ENCODE measurements at regions not wholly inside any gene's neighbourhood (a gene's known extent, or its start where the extent isn't known, plus 50 kb on each side); places are given as distances from the start of the nearest gene placed in this dataset.

GRCh38 chr18:2348003-2348402, 223.3 kb downstream of the METTL4 start:
- Histone ChIP-seq H3K4me3 (ENCODE audit: low read length) (no peak overlapping the region), H3K4me1 (ENCODE audit: insufficient read depth, low read length) (no peaks in the 10 kb centered on the region), H3K27me3 (ENCODE audit: control insufficient read depth in 1 of 2, insufficient read depth in 2 of 2, low read length in 2 of 2) (no peaks in the 10 kb centered on the region), H3K36me3 (ENCODE audit: insufficient read depth, low read length) (no peaks in the 10 kb centered on the region), H3K9me3 (ENCODE audit: control insufficient read depth in 1 of 2, insufficient read depth in 1 of 2, low read length in 2 of 2) (peaks cover 0 to 4% of the 10 kb centered on the region in 2 experiments), H3K27ac (ENCODE audit: low read depth in 1 of 2, low read length in 2 of 2) (no peak overlapping the region)
- CTCF ChIA-PET: no interaction called here
- H3K4me1 Mint-ChIP-seq (ENCODE audit: low read depth): no peaks in the 10 kb centered on the region
- H3K4me3 Mint-ChIP-seq: no peak overlapping the region
- no peaks in the 10 kb centered on the region for H3K9me3 Mint-ChIP-seq
- peaks cover 9% of the 10 kb centered on the region for H3K27me3 Mint-ChIP-seq
- TF ChIP-seq, protein P1, sequence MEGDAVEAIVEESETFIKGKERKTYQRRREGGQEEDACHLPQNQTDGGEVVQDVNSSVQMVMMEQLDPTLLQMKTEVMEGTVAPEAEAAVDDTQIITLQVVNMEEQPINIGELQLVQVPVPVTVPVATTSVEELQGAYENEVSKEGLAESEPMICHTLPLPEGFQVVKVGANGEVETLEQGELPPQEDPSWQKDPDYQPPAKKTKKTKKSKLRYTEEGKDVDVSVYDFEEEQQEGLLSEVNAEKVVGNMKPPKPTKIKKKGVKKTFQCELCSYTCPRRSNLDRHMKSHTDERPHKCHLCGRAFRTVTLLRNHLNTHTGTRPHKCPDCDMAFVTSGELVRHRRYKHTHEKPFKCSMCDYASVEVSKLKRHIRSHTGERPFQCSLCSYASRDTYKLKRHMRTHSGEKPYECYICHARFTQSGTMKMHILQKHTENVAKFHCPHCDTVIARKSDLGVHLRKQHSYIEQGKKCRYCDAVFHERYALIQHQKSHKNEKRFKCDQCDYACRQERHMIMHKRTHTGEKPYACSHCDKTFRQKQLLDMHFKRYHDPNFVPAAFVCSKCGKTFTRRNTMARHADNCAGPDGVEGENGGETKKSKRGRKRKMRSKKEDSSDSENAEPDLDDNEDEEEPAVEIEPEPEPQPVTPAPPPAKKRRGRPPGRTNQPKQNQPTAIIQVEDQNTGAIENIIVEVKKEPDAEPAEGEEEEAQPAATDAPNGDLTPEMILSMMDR (IDR thresholded peaks at IDR 0.05): no peak
- ATAC-seq (ENCODE audit: poor library complexity) (no peak), DNase-seq (no peak)
- no peak overlapping the region for H3K27ac Mint-ChIP-seq
- no peaks in the 10 kb centered on the region for H3K36me3 Mint-ChIP-seq (ENCODE audit: low read depth)
- POLR2A ChIA-PET: no interaction called here
- intact Hi-C loops (cut with DNase I, micrococcal nuclease): no loop called here

- Histone ChIP-seq H3K4me1 (ENCODE audit: insufficient read depth, low read length) (no peaks in the 10 kb centered on the region), H3K9me3 (ENCODE audit: control insufficient read depth in 1 of 2, insufficient read depth in 1 of 2, low read length in 2 of 2) (peaks cover 0 to 4% of the 10 kb centered on the region in 2 experiments), H3K27me3 (ENCODE audit: control insufficient read depth in 1 of 2, insufficient read depth in 2 of 2, low read length in 2 of 2) (no peaks in the 10 kb centered on the region), H3K4me3 (ENCODE audit: low read length) (no peak overlapping the region), H3K36me3 (ENCODE audit: insufficient read depth, low read length) (no peaks in the 10 kb centered on the region), H3K27ac (ENCODE audit: low read depth in 1 of 2, low read length in 2 of 2) (no peak overlapping the region)
- ChIA-PET CTCF (no interaction called here), POLR2A (no interaction called here)
- Mint-ChIP-seq H3K4me3 (no peak overlapping the region), H3K4me1 (ENCODE audit: low read depth) (no peaks in the 10 kb centered on the region), H3K36me3 (ENCODE audit: low read depth) (no peaks in the 10 kb centered on the region), H3K9me3 (no peaks in the 10 kb centered on the region), H3K27me3 (peaks cover 12% of the 10 kb centered on the region), H3K27ac (no peak overlapping the region)
- intact Hi-C loops (cut with DNase I, micrococcal nuclease): no loop called here
- DNase-seq: no peak
- TF ChIP-seq, protein P1 (IDR thresholded peaks at IDR 0.05): no peak
- ATAC-seq (ENCODE audit: poor library complexity): no peak
Measured at GRCh38 chr18:2351126-2351850, 220.0 kb downstream of the METTL4 start.

GRCh38 chr18:2354292-2354691, 217.0 kb downstream of the METTL4 start:
- POLR2A ChIA-PET: no interaction called here
- CTCF ChIA-PET: no interaction called here

More at GRCh38 chr18:2354292-2354691, 217.0 kb downstream of the METTL4 start:
- Mint-ChIP-seq H3K4me3 (no peak overlapping the region), H3K9me3 (no peaks in the 10 kb centered on the region), H3K27ac (no peak overlapping the region), H3K4me1 (ENCODE audit: low read depth) (no peaks in the 10 kb centered on the region), H3K36me3 (ENCODE audit: low read depth) (no peaks in the 10 kb centered on the region), H3K27me3 (peaks cover 23% of the 10 kb centered on the region)
- intact Hi-C loops (cut with DNase I, micrococcal nuclease): no loop called here
- ATAC-seq (ENCODE audit: poor library complexity): no peak
- TF ChIP-seq, protein P1 (IDR thresholded peaks at IDR 0.05): no peak
- H3K27me3 ChIP-seq (ENCODE audit: control insufficient read depth in 1 of 2, insufficient read depth in 2 of 2, low read length in 2 of 2): no peaks in the 10 kb centered on the region
- H3K4me1 ChIP-seq (ENCODE audit: insufficient read depth, low read length): no peaks in the 10 kb centered on the region
- H3K27ac ChIP-seq (ENCODE audit: low read depth in 1 of 2, low read length in 2 of 2): no peak overlapping the region
- H3K36me3 ChIP-seq (ENCODE audit: insufficient read depth, low read length): no peaks in the 10 kb centered on the region
- peaks cover 0 to 4% of the 10 kb centered on the region in 2 experiments for H3K9me3 ChIP-seq (ENCODE audit: control insufficient read depth in 1 of 2, insufficient read depth in 1 of 2, low read length in 2 of 2)
- no peak overlapping the region for H3K4me3 ChIP-seq (ENCODE audit: low read length)
- no peak for DNase-seq
